Erythroblast (primary cell): ENCODE measurements at regions not wholly inside any gene's neighbourhood (a gene's known extent, or its start where the extent isn't known, plus 50 kb on each side); places are given as distances from the start of the nearest gene placed in this dataset.

Source experiments
- GATA1 ChIP-seq: IDR thresholded peaks from 2 replicates; pipeline ENCODE4 v1.6.1; 2011; ENCODE audit warnings: low read depth, mild to moderate bottlenecking, control low read depth, low read length, moderate library complexity
- POLR2A ChIP-seq: IDR thresholded peaks from 2 replicates; pipeline ENCODE4 v1.6.1; 2011; ENCODE audit warnings: mild to moderate bottlenecking, low read length

- no peak for TF ChIP-seq POLR2A
- TF ChIP-seq GATA1 = no peak
These were observed 97.6 kb upstream of the LRRC3B start for GRCh38 chr3:26525013-26525412.
